ENCODE measurements at regions not wholly inside any gene's neighbourhood (a gene's known extent, or its start where the extent isn't known, plus 50 kb on each side); places are given as distances from the start of the nearest gene placed in this dataset.

- no peak for DNase-seq
Measured at GRCh38 chr12:83408146-83408545, 721.4 kb downstream of the TMTC2 start.

GRCh38 chr12:83404521-83404920 is 717.8 kb downstream of the TMTC2 start:
- no peak for DNase-seq

- no peak for DNase-seq
Measured at GRCh38 chr12:83390186-83390585, 703.5 kb downstream of the TMTC2 start.

DNA sequence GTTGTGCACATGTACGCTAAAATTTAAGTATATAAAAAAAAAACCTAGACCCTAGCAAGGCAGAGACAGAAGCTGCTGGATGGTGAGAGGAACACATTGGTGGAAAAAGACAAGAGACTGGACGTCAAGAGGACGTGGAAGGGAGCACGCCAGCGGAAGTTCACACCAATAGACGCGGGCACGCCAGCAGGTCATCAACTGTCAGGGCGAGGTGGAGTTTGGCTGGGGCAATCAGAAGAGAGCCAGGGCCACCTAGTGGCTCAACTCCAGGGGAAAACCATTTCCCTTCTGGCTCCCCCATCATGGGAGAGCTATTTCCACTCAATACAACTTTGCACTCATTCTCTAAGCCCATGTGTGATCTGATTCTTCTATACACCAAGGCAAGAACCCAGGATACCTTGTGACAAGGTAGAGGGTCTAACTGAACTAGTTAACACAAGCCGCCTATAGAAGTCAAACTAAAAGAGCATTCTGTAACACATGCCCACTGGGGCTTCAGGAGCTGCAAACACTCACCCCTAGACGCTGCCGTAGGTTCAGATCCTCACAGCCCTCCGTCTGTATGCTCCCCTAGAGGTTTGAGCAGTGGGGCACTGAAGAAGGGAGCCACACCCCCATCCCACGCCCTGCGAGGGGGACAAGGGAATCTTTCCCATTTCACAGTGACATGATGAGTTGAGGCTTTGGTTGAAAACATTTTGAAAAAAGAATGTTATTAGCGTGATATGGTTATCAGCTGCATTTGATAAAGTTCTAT is 702.7 kb downstream of the TMTC2 start:
- no peak for DNase-seq

GRCh38 chr12:83388551-83388950 is 701.8 kb downstream of the TMTC2 start:
- DNase-seq, result no peak

- no peak for DNase-seq
Measured at GRCh38 chr12:83386527-83387264, 700.0 kb downstream of the TMTC2 start.

- no peak for DNase-seq
Measured at GRCh38 chr12:83378186-83378727, 691.6 kb downstream of the TMTC2 start.

DNA sequence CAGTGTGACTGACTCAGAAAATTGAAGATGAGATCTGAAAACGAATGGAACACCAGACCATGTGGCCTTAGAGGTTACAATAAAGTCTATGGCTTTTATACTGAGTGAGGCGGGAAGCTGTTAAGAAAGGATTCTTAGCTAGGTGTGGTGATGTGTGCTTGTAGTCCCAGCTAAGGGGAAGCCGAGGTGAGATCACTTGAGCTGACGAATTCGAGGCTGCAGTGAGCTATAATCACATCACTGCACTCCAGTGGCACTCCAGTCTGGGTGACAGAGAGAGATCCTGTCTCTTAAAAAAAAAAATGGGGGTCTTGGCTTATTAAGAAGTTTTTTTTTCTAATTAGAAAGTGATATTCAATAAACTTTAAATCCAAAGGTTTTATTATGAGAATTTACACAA is 678.6 kb downstream of the TMTC2 start:
- no peak for DNase-seq

DNA sequence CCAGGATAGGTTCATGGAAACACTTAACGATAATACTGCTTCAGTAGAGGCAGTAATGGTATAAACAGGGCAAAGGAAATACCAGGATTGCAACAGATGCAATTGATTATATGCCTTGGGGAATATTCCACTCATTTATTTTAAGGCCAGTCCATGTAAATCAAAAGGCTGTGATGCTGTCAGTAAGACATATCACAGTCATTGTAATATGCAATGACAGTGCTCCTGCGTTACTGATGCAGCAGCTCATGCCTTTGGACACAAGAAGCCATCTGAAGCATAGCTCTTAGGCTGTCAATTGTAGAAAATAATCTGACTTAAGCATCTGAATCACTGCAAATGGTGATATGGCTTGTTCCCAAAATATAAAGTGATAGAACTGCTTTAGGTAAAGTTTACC is 674.8 kb downstream of the TMTC2 start:
- no peak for DNase-seq

GRCh38 chr12:83361071-83361470 is 674.4 kb downstream of the TMTC2 start:
- DNase-seq, result no peak

DNA sequence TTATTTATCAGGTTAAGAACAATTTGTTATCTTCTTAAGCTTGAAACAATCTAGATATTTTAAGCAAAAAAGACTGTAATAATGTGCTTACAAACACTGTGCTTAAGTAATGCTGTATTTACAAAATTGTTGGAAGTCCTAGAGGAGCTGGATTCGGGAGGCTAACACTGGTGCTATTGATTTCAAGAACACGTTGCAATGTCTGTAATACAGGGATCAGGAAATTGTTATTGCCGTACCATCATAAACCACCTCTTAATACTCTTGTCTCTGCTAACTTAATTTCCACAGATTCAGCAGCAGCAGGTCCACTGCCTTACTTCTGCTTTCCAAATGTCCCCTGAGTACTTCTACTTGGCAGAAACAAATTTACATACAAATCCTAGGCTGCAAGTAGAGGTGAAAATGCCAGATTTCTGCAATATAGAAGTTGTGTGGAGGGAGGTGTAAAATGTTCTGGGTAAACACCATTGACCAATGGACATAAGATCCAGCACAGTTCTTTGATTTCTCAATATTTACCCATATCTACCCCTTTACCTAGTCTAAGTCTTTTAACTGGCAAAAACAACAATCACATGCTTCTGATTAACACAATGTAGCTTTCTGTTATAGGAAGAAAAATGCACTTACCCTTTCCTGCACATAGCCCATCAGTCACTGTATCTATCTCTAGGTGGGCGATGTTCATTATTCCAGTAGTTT is 663.4 kb downstream of the TMTC2 start:
- DNase-seq, result no peak

GRCh38 chr12:83346333-83346732 is 659.6 kb downstream of the TMTC2 start:
- DNase-seq, result no peak

GRCh38 chr12:83343767-83344166 is 657.1 kb downstream of the TMTC2 start:
- no peak for DNase-seq

- no peak for DNase-seq
Measured at GRCh38 chr12:83335748-83336147, 649.0 kb downstream of the TMTC2 start.

- no peak for DNase-seq
Measured at GRCh38 chr12:83326666-83327065, 640.0 kb downstream of the TMTC2 start.

DNA sequence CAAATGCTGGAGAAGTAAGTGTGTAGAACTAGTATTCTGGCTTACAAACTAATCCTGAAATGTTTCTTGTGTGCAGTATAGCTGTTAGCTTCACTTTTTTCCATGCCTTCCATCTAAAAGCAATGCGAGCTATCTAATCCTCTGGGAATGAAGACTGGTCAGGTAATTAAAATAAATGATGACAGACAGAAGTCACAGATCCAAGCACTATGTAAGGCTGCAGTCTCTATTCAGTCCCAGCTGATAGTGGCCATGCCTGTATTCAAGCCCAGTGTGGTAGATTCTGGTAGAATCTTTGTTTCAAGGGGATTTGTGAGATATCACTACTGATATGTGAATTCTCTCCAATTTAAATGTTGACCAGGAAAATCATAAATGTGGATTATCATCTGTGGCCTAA is 637.2 kb downstream of the TMTC2 start:
- DNase-seq, result no peak

DNA sequence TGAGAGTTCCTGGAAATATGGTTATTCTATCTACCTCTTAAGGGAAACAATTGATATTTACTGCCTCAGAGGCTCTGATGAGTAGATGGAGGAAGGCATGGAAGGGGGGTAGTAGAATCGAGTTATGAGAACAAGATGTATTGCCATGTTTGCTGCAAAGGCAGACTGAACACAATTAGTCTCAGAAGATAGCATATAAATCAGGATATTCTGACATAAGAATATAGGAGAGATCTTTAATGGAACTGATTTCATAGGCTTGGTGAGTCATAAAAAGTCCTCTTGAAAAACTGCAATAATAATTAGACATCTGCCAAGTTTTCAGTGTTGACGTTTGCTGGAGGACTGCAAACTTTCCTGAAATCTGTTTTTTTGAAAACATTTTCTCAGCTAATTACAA is 636.1 kb downstream of the TMTC2 start:
- DNase-seq, result no peak

DNA sequence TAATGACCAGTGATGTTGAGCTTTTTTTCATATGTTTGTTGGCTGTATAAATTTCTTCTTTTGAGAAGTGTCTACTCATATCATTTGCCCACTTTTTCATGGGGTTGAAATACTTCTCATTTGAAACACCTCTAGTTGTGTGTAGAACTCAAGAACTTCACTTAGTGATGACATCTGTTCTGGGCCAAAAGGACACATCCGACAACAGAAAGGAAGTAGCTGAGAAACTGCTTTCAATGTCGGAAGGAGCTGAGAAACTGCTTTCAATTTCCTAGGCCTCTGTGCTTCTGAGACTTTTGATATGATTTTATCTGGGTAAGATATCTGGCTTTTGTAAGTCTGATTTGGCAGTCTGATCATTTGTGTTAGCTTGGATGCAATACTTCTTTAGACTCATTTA is 635.3 kb downstream of the TMTC2 start:
- no peak for DNase-seq

GRCh38 chr12:83320350-83320749 is 633.6 kb downstream of the TMTC2 start:
- no peak for DNase-seq

DNA sequence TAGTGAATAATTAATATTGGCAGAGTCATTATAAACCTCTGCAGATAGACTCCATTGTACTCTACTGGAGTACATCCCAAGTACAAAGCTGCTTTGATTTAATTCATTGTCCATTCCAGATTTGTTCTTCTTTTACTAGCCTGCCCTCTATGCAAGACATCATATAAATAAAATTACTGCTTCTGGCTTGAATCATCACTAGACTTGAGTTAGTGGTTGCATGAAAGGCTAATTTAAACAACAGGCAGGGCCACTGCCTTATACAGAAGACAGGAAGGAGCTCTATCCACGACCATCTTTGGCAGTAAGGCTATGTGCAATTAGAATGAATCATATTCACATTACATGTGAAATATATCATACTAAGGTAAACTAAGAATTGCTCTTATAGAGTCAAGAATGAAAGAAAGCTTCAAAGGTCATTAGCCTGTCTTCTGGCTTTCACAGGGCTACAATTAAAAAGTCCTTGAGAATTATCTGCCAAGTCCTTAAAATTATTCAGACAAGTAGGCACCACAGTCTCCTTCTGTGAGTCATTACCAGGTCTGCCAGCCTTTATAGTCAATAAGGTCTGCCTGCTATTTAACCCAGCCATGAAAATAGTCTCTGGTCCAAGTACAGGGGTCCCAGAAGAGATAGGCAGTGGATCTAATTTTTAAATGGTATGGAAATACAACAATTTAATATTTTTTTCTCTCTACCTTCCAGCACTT is 631.8 kb downstream of the TMTC2 start:
- DNase-seq, result no peak

DNA sequence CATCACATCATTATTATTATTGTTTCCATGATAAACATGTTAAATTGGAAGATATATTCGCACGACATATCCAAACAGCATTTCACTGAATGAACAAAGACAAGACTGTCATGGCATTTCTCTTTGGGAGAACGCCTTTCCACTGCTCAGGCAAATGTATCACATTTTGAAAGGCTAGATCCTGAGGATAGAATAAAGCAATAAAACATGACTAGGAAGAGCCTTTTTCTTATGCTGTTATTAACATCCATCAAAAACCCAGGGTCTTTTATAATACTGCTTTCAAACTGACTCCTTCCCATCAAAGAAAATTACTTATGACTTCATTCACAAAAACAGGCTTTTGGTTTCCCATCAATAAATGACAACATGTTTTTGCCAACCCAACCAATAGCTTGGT is 630.9 kb downstream of the TMTC2 start:
- DNase-seq, result no peak

DNA sequence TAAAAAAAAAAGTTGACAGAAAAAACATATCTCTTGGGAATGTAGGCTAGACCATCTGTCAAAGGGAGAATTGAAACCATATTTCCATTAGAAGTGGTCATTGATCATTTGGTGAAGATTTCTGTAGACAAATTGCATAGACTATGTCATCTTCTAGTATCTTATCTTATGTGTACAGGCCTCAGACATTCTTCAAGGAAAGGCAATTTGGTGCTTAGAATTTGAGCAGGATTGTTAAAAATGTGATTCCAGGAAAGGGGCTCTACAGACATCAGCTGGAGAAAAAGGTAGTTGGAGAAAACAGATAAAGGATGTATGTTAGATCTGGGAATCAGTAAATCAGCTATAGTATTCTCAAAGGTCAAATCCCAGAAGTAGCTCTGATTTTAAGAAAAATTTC is 627.1 kb downstream of the TMTC2 start:
- DNase-seq, result no peak

DNA sequence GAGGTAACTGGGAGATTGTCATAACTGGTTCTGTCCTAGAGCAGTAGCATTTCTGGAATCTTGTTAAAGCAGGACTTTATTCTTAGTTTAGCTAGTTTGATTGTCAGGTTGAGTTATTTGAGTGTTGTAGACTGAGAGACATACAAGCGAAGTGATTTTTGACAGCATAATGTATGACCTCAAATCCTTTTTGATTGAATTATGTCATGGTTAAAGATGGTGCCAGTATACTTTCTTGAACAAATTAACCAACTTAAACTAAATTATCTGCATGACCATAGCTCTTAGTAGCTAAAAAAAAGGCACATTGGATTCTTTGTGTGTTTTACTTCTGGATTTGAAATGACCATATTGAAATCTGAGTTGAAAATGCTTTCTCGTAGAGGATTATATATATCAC is 626.6 kb downstream of the TMTC2 start:
- no peak for DNase-seq
